Astrocyte (in vitro differentiated cells and primary cell): ENCODE measurements at regions not wholly inside any gene's neighbourhood (a gene's known extent, or its start where the extent isn't known, plus 50 kb on each side); places are given as distances from the start of the nearest gene placed in this dataset.
"Not testable (repeated sequence)": the region's sequence is repeated elsewhere in the genome, so short reads cannot be mapped to it uniquely, and the experiment has no call there.

Source experiments
- DNase-seq: peaks from one replicate; pipeline ENCODE4 v3.0.0-alpha.2; 2010; ENCODE audit warnings: low read depth
- FAIRE-seq: peaks from 2 replicates; lab custom pipeline; 2011; peaks lifted over from hg19 to GRCh38; lab: Jason Lieb, UNC
- H2AFZ ChIP-seq: 2 replicates; pipeline ENCODE4 v1.6.0; 2012; ENCODE audit warnings: low read depth, low read length, inconsistent platforms
- H3K27ac ChIP-seq: 2 replicates; pipeline ENCODE4 v1.5.1; 2011; ENCODE audit warnings: low read depth, low read length, inconsistent platforms
- H3K27me3 ChIP-seq: 2 replicates; pipeline ENCODE4 v1.6.0; 2011; ENCODE audit warnings: low read length, inconsistent platforms; ENCODE audit not compliant: insufficient read depth
- H3K36me3 ChIP-seq: 2 replicates; pipeline ENCODE4 v1.5.1; 2011; ENCODE audit warnings: low read length, inconsistent platforms; ENCODE audit not compliant: insufficient read depth
- H3K4me1 ChIP-seq: 2 replicates; pipeline ENCODE4 v1.5.1; 2011; ENCODE audit warnings: low read length, inconsistent platforms; ENCODE audit not compliant: insufficient read depth
- H3K4me2 ChIP-seq: 2 replicates; pipeline ENCODE4 v1.6.0; 2012; ENCODE audit warnings: low read length, inconsistent platforms
- H3K4me3 ChIP-seq: 2 replicates; pipeline ENCODE4 v1.5.1; 2011; ENCODE audit warnings: low read depth, mild to moderate bottlenecking, low read length, inconsistent platforms; ENCODE audit not compliant: insufficient read depth
- H3K79me2 ChIP-seq: 2 replicates; pipeline ENCODE4 v1.6.0; 2012; ENCODE audit warnings: mild to moderate bottlenecking, low read length, inconsistent platforms; ENCODE audit not compliant: insufficient read depth
- H3K9ac ChIP-seq: 2 replicates; pipeline ENCODE4 v1.6.0; 2012; ENCODE audit warnings: mild to moderate bottlenecking, low read length, inconsistent platforms
- H3K9me3 ChIP-seq: 2 replicates; pipeline ENCODE4 v1.5.1; 2012; ENCODE audit warnings: low read depth, mild to moderate bottlenecking, low read length, inconsistent platforms; ENCODE audit not compliant: insufficient read depth
- H4K20me1 ChIP-seq: 2 replicates; pipeline ENCODE4 v1.6.0; 2012; ENCODE audit warnings: low read length, inconsistent platforms; ENCODE audit not compliant: insufficient read depth
- H3K27ac Mint-ChIP-seq: one replicate; pipeline ENCODE4 v1.8.0; 2021; ENCODE audit warnings: mild to moderate bottlenecking, mixed read lengths; ENCODE audit not compliant: unreplicated experiment
- H3K27me3 Mint-ChIP-seq: one replicate; pipeline ENCODE4 v1.8.0; 2021; ENCODE audit warnings: low read depth, mixed read lengths; ENCODE audit not compliant: unreplicated experiment
- H3K36me3 Mint-ChIP-seq: one replicate; pipeline ENCODE4 v1.8.0; 2021; ENCODE audit warnings: low read depth, mixed read lengths; ENCODE audit not compliant: unreplicated experiment
- H3K4me1 Mint-ChIP-seq: one replicate; pipeline ENCODE4 v1.8.0; 2021; ENCODE audit warnings: low read depth, mixed read lengths; ENCODE audit not compliant: unreplicated experiment
- H3K4me3 Mint-ChIP-seq: one replicate; pipeline ENCODE4 v1.8.0; 2021; ENCODE audit warnings: mild to moderate bottlenecking, moderate library complexity, mixed read lengths; ENCODE audit not compliant: unreplicated experiment
- H3K9me3 Mint-ChIP-seq: one replicate; pipeline ENCODE4 v1.8.0; 2021; ENCODE audit warnings: mild to moderate bottlenecking, mixed read lengths; ENCODE audit not compliant: unreplicated experiment
- CTCF ChIP-seq: IDR thresholded peaks from 2 replicates; pipeline ENCODE4 v1.5.1; 2011; ENCODE audit warnings: low read depth, mild to moderate bottlenecking, inconsistent platforms, low read length, moderate library complexity; ENCODE audit not compliant: insufficient read depth
- EZH2 ChIP-seq: IDR thresholded peaks from 2 replicates; pipeline ENCODE4 v1.6.1; 2012; ENCODE audit warnings: mild to moderate bottlenecking, low read length, inconsistent platforms; ENCODE audit not compliant: insufficient read depth

- Mint-ChIP-seq H3K4me3 (no peak overlapping the region), H3K27me3 (no peaks in the 10 kb centered on the region), H3K36me3 (no peaks in the 10 kb centered on the region), H3K27ac (no peak overlapping the region), H3K4me1 (no peaks in the 10 kb centered on the region), H3K9me3 (no peaks in the 10 kb centered on the region)
- Histone ChIP-seq H2AFZ (no peak overlapping the region), H3K9me3 (peaks cover 5% of the 10 kb centered on the region), H3K27me3 (no peaks in the 10 kb centered on the region), H3K4me2 (no peak overlapping the region), H3K27ac (no peak overlapping the region), H3K4me1 (no peaks in the 10 kb centered on the region), H3K9ac (no peak overlapping the region), H3K79me2 (no peaks in the 10 kb centered on the region), H3K36me3 (no peaks in the 10 kb centered on the region), H4K20me1 (no peaks in the 10 kb centered on the region), H3K4me3 (no peak overlapping the region)
- DNase-seq (no peak), FAIRE-seq (no peak)
- TF ChIP-seq CTCF: no peak
- TF ChIP-seq EZH2: no peak
Observed at GRCh38 chr4:189869236-189869635, 71.4 kb upstream of the FRG1 start.

DNA sequence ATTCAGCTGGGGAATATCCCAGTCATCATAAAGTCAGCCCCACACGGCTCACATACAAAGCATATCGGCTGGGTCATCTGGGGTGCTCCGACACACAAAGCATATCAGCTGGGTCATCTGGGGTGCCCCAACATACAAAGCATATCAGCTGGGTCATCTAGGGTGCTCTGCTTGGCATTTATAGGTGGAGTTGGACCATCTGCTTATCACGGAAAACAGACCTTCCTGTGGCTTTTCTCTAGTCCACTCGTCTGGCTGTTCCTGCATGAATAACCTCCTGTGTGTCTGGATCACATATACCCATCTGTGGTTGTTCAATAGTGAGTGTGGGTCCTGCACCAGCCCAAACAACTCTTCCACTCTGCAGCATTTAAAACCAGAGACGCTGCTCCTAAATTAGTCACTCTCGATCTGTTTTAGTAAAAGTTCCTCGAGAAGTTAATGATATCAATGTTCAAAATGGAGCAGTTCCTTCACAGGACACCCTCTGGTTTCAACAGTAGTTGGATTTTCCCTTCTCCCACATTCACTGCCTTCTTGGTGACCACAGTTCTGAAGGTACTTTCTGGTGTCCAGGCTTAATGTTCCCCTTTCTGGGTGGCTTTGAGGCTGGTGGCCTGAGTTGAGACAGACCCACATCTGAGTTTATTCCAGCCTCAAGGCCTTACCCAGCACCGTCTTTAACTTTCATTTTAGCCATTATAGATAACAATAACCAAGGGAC is 70.0 kb upstream of the FRG1 start:
- no peak for DNase-seq
- Histone ChIP-seq H3K9ac (no peak overlapping the region), H2AFZ (no peak overlapping the region), H4K20me1 (no peaks in the 10 kb centered on the region), H3K4me2 (no peak overlapping the region), H3K4me1 (no peaks in the 10 kb centered on the region), H3K27ac (no peak overlapping the region), H3K79me2 (no peaks in the 10 kb centered on the region), H3K4me3 (no peak overlapping the region), H3K27me3 (no peaks in the 10 kb centered on the region), H3K36me3 (no peaks in the 10 kb centered on the region), H3K9me3 (peaks cover 5% of the 10 kb centered on the region)
- no peak for FAIRE-seq
- TF ChIP-seq EZH2: no peak
- no peak for TF ChIP-seq CTCF
- H3K9me3 Mint-ChIP-seq: no peaks in the 10 kb centered on the region
- H3K4me1 Mint-ChIP-seq: no peaks in the 10 kb centered on the region
- H3K27ac Mint-ChIP-seq: no peak overlapping the region
- no peak overlapping the region for H3K4me3 Mint-ChIP-seq
- H3K27me3 Mint-ChIP-seq: no peaks in the 10 kb centered on the region
- H3K36me3 Mint-ChIP-seq: no peaks in the 10 kb centered on the region

- Histone ChIP-seq H3K79me2 (no peaks in the 10 kb centered on the region), H3K4me1 (no peaks in the 10 kb centered on the region), H3K9ac (no peak overlapping the region), H3K27ac (no peak overlapping the region), H3K27me3 (no peaks in the 10 kb centered on the region), H3K4me3 (no peak overlapping the region), H4K20me1 (no peaks in the 10 kb centered on the region), H3K9me3 (peaks cover 5% of the 10 kb centered on the region), H3K36me3 (no peaks in the 10 kb centered on the region), H3K4me2 (no peak overlapping the region), H2AFZ (no peak overlapping the region)
- Mint-ChIP-seq H3K36me3 (no peaks in the 10 kb centered on the region), H3K4me3 (no peak overlapping the region), H3K9me3 (peaks cover 2% of the 10 kb centered on the region), H3K27me3 (peaks cover 4% of the 10 kb centered on the region), H3K4me1 (no peaks in the 10 kb centered on the region), H3K27ac (no peak overlapping the region)
- no peak for TF ChIP-seq EZH2
- no peak for TF ChIP-seq CTCF
- no peak for FAIRE-seq
- DNase-seq: no peak
Observed at GRCh38 chr4:189874591-189874990, 66.1 kb upstream of the FRG1 start.

DNA sequence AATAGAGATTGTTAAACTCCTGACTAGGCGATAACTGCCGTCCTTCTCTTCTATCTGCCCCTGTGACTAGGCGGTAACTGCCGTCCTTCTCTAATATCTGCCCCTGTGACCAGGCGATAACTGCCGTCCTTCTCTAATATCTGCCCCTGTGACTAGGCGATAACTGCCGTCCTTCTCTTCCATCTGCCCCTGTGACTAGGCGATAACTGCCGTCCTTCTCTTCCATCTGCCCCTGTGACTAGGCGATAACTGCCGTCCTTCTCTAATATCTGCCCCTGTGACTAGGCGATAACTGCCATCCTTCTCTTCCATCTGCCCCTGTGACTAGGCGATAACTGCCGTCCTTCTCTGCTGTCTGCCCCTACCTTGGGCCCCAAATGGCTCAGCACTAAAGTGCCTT is 59.5 kb upstream of the FRG1 start:
- H3K36me3 Mint-ChIP-seq, H3K4me3 Mint-ChIP-seq, H3K9ac ChIP-seq, H4K20me1 ChIP-seq, H3K4me2 ChIP-seq, H3K4me1 Mint-ChIP-seq, H3K27ac ChIP-seq, H3K27me3 ChIP-seq, H3K36me3 ChIP-seq, H3K4me1 ChIP-seq, H3K4me3 ChIP-seq, H3K9me3 Mint-ChIP-seq, H3K27ac Mint-ChIP-seq, H2AFZ ChIP-seq, FAIRE-seq, H3K9me3 ChIP-seq, DNase-seq, H3K27me3 Mint-ChIP-seq, H3K79me2 ChIP-seq: not testable (repeated sequence)
